Fibroblast of mammary gland (primary cell): ENCODE measurements at regions not wholly inside any gene's neighbourhood (a gene's known extent, or its start where the extent isn't known, plus 50 kb on each side); places are given as distances from the start of the nearest gene placed in this dataset.

Experiments
- DNase-seq: peaks from one replicate; pipeline ENCODE4 v3.0.0-alpha.2; 2010; ENCODE audit warnings: low read depth
- H3K4me3 ChIP-seq: 2 replicates; pipeline ENCODE4 v1.5.1; 2011; ENCODE audit warnings: low read depth, mild to moderate bottlenecking, low read length, moderate library complexity; ENCODE audit not compliant: control insufficient read depth
- CTCF ChIP-seq: conservative IDR thresholded peaks from 2 replicates; pipeline ENCODE4 v1.5.1; 2011; ENCODE audit warnings: low read depth, low read length, inconsistent platforms; ENCODE audit not compliant: control insufficient read depth, insufficient read depth

GRCh38 chr15:91529534-91529933 lies 324.0 kb upstream of the SLCO3A1 start:
- DNase-seq, result no peak
- no peak overlapping the region for H3K4me3 ChIP-seq
- no peak for TF ChIP-seq CTCF

- no peak for TF ChIP-seq CTCF
Measured at GRCh38 chr15:91530279-91530678, 323.2 kb upstream of the SLCO3A1 start.

GRCh38 chr15:91530956-91531582 lies 322.4 kb upstream of the SLCO3A1 start:
- no peak overlapping the region for H3K4me3 ChIP-seq
- no peak for TF ChIP-seq CTCF
- DNase-seq, result no peak

More at GRCh38 chr15:91530279-91530678, 323.2 kb upstream of the SLCO3A1 start:
- DNase-seq, result no peak
- H3K4me3 ChIP-seq, result no peak overlapping the region

- DNase-seq, result no peak
- TF ChIP-seq CTCF, result no peak
- H3K4me3 ChIP-seq, result no peak overlapping the region
Measured at GRCh38 chr15:91534235-91534634, 319.3 kb upstream of the SLCO3A1 start.

GRCh38 chr15:91534976-91535375 lies 318.5 kb upstream of the SLCO3A1 start:
- H3K4me3 ChIP-seq, result no peak overlapping the region
- DNase-seq, result no peak
- TF ChIP-seq CTCF, result no peak

GRCh38 chr15:91535856-91536500 lies 317.5 kb upstream of the SLCO3A1 start:
- no peak for TF ChIP-seq CTCF
- H3K4me3 ChIP-seq, result no peak overlapping the region
- peak; percentile 28 for DNase-seq
